AG09309 (cell line): ENCODE measurements at regions not wholly inside any gene's neighbourhood (a gene's known extent, or its start where the extent isn't known, plus 50 kb on each side); places are given as distances from the start of the nearest gene placed in this dataset.

Experiments used
- DNase-seq: peaks from one replicate; pipeline ENCODE4 v3.0.0-alpha.2; 2010; ENCODE audit warnings: low read depth
- H3K4me3 ChIP-seq: 2 replicates; pipeline ENCODE4 v1.5.1; 2011; ENCODE audit warnings: mild to moderate bottlenecking, low read depth, low read length, moderate library complexity; ENCODE audit not compliant: control insufficient read depth
- TF ChIP-seq, protein P1 (sequence below): IDR thresholded peaks from 2 replicates; pipeline ENCODE4 v1.5.1; 2011; ENCODE audit warnings: mild to moderate bottlenecking, low read depth, low read length, inconsistent platforms; ENCODE audit not compliant: insufficient read depth, control insufficient read depth; ENCODE audit errors: missing control alignments

GRCh38 chr16:59090541-59090940 is 356.4 kb upstream of the GOT2 start:
- TF ChIP-seq, protein P1, sequence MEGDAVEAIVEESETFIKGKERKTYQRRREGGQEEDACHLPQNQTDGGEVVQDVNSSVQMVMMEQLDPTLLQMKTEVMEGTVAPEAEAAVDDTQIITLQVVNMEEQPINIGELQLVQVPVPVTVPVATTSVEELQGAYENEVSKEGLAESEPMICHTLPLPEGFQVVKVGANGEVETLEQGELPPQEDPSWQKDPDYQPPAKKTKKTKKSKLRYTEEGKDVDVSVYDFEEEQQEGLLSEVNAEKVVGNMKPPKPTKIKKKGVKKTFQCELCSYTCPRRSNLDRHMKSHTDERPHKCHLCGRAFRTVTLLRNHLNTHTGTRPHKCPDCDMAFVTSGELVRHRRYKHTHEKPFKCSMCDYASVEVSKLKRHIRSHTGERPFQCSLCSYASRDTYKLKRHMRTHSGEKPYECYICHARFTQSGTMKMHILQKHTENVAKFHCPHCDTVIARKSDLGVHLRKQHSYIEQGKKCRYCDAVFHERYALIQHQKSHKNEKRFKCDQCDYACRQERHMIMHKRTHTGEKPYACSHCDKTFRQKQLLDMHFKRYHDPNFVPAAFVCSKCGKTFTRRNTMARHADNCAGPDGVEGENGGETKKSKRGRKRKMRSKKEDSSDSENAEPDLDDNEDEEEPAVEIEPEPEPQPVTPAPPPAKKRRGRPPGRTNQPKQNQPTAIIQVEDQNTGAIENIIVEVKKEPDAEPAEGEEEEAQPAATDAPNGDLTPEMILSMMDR: no peak
- H3K4me3 ChIP-seq: no peak overlapping the region
- no peak for DNase-seq

DNA sequence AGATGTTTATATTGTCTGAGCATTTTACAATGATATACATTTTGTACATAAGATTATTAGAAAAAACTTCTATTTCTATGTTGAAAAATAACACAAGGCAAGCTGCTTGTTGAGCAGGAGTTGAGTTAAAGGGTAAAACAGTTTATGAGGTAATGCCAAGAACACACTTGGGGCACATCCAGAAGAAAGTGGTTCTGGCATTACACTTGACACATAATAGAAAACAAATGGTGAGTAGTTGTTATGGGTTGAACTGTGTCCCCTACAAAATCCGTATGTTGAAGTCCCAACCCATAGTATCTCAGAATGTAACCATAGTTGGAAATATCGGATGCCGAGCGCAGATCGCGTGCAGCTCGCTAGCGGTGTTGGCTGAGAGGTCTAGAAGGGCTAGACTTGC is 354.3 kb upstream of the GOT2 start:
- TF ChIP-seq, protein P1: no peak
- no peak overlapping the region for H3K4me3 ChIP-seq
- DNase-seq: no peak

DNA sequence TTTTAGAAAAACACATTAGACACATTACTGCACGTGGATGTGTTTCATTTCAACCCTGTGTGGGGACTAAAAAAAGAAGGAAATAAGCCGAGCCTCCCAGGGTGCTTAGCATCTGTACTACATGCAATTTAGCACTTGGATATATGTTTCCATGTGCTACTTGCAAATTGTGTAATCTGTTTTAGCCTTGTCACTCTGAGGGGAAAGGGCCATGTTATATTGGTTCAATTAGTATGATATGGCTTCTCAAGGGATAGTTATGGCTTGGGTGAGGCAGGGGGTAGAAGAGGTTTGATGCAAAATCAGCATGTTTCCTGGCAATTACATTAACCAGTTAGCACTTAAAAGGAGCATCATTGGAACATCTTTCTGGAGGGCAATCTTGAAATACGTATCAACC is 353.5 kb upstream of the GOT2 start:
- H3K4me3 ChIP-seq: no peak overlapping the region
- TF ChIP-seq, protein P1: no peak
- DNase-seq: no peak

GRCh38 chr16:59067205-59067604 is 333.1 kb upstream of the GOT2 start:
- no peak for DNase-seq
- TF ChIP-seq, protein P1: no peak
- H3K4me3 ChIP-seq: no peak overlapping the region

GRCh38 chr16:59060207-59060606 is 326.1 kb upstream of the GOT2 start:
- no peak for DNase-seq
- TF ChIP-seq, protein P1: no peak
- H3K4me3 ChIP-seq: no peak overlapping the region

GRCh38 chr16:59058250-59058649 is 324.1 kb upstream of the GOT2 start:
- H3K4me3 ChIP-seq: no peak overlapping the region
- TF ChIP-seq, protein P1: no peak
- no peak for DNase-seq

DNA sequence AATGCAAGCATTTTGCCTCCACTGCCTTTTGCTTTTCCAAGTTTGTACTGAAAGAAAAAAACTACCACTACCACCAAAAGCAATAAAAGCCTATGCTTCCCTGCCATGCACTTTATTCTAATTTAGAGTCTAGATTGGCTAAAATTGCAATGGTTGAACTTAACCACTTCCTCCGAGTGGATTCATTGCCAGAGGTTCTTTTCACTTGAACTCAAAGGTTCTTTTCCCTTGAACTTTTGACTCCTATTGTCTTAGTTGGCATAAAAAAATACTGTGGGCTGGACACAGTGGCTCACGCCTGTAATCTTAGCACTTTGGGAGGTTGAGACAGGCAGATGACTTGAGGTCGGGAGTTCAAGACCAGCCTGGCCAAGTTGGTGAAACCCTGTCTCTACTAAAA is 319.8 kb upstream of the GOT2 start:
- TF ChIP-seq, protein P1: no peak
- no peak overlapping the region for H3K4me3 ChIP-seq
- no peak for DNase-seq
